ENCODE measurements at regions not wholly inside any gene's neighbourhood (a gene's known extent, or its start where the extent isn't known, plus 50 kb on each side); places are given as distances from the start of the nearest gene placed in this dataset.

DNA sequence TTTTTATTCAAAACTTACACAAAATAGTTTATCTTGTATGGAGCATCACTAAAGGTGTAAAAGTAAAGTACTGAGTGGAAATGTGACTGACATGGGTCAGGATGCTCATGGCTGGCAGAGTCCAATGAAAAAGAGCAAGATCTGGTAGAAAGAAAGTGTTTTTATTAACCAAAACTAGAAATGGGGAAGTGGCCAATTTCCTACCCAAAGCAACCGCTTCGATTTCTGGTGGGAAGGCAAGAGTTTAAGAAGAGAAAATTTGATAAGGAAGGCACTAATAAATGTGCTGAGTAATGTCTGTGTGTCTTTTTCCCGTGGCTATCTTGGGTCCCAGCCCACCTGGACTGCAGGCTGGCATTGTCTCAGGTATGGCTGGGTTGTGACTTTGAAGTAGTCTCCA is 277.7 kb downstream of the ANKRD7 start:
- TF ChIP-seq, protein P1, sequence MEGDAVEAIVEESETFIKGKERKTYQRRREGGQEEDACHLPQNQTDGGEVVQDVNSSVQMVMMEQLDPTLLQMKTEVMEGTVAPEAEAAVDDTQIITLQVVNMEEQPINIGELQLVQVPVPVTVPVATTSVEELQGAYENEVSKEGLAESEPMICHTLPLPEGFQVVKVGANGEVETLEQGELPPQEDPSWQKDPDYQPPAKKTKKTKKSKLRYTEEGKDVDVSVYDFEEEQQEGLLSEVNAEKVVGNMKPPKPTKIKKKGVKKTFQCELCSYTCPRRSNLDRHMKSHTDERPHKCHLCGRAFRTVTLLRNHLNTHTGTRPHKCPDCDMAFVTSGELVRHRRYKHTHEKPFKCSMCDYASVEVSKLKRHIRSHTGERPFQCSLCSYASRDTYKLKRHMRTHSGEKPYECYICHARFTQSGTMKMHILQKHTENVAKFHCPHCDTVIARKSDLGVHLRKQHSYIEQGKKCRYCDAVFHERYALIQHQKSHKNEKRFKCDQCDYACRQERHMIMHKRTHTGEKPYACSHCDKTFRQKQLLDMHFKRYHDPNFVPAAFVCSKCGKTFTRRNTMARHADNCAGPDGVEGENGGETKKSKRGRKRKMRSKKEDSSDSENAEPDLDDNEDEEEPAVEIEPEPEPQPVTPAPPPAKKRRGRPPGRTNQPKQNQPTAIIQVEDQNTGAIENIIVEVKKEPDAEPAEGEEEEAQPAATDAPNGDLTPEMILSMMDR (conservative IDR thresholded peaks at IDR 0.05; ENCODE audit: low read length), result no peak
- no peak for TF ChIP-seq EZH2phosphoT487 (IDR thresholded peaks at IDR 0.05; ENCODE audit: borderline replicate concordance)

Data from Loucy (cell line).